Thoracic aorta (tissue), 2 donors: ENCODE measurements at regions not wholly inside any gene's neighbourhood (a gene's known extent, or its start where the extent isn't known, plus 50 kb on each side); places are given as distances from the start of the nearest gene placed in this dataset.

ENCODE experiments used
- ATAC-seq: fragments of 150-250 bp; one replicate; pipeline ENCODE4 v1.8.0; 2017; ENCODE audit warnings: low read depth; ENCODE audit not compliant: insufficient number of reproducible peaks, low FRiP score
- DNase-seq: peaks from one replicate; pipeline ENCODE4 v3.0.0-alpha.2; 2020; ENCODE audit warnings: low spot score
- H3K27ac ChIP-seq, 2 donors: fragments of 200-600 bp; sonication (generic); 1 replicate in 1 of 2; 2 replicates in 1 of 2; pipeline ENCODE4 v1.5.1; 2016; ENCODE audit warnings: mild to moderate bottlenecking in 2 of 2, moderate library complexity in 2 of 2
- H3K27me3 ChIP-seq: fragments of 200-600 bp; sonication (generic); replicated peaks from 2 replicates; pipeline ENCODE4 v1.6.0; 2016; ENCODE audit warnings: mild to moderate bottlenecking; ENCODE audit not compliant: insufficient read depth
- H3K36me3 ChIP-seq: fragments of 200-600 bp; sonication (generic); one replicate; pipeline ENCODE4 v1.5.1; 2016
- H3K4me1 ChIP-seq, 2 donors: fragments of 200-600 bp; sonication (generic); 1 replicate in 1 of 2; 2 replicates in 1 of 2; pipeline versions ENCODE4 v1.5.1 to v1.6.0; 2016; ENCODE audit warnings: low read depth in 2 of 2, mild to moderate bottlenecking in 1 of 2; ENCODE audit not compliant: control insufficient read depth in 1 of 2
- H3K4me3 ChIP-seq: fragments of 200-600 bp; sonication (generic); 2 replicates; pipeline ENCODE4 v1.5.1; 2016; ENCODE audit warnings: mild to moderate bottlenecking
- H3K9me3 ChIP-seq: fragments of 200-600 bp; sonication (generic); 2 replicates; pipeline ENCODE4 v1.5.1; 2016
- CTCF ChIP-seq: fragments of 200-600 bp; sonication (generic); IDR thresholded peaks from one replicate; pipeline ENCODE4 v1.5.1; 2019; ENCODE audit warnings: antibody characterized with exemption

GRCh38 chr14:76938092-76938500, 90.4 kb downstream of the IRF2BPL start:
- no peak overlapping the region for H3K4me3 ChIP-seq
- no peaks in the 10 kb centered on the region for H3K36me3 ChIP-seq
- no peak for TF ChIP-seq CTCF
- DNase-seq (no peak), ATAC-seq (no peak)
- peaks cover 23 to 32% of the 10 kb centered on the region in 2 donors for H3K4me1 ChIP-seq
- no peaks in the 10 kb centered on the region for H3K27me3 ChIP-seq
- H3K27ac ChIP-seq, result peak overlapping the region in 1 of 2 donors; percentile 25
- H3K9me3 ChIP-seq, result no peaks in the 10 kb centered on the region

GRCh38 chr14:76937181-76938091, 91.1 kb downstream of the IRF2BPL start:
- no peak for TF ChIP-seq CTCF
- H3K27ac ChIP-seq, result peak overlapping the region; percentile 32 to 38

GRCh38 chr14:76936483-76936882, 92.0 kb downstream of the IRF2BPL start:
- TF ChIP-seq CTCF, result no peak
- Histone ChIP-seq H3K27me3 (no peaks in the 10 kb centered on the region), H3K9me3 (no peaks in the 10 kb centered on the region), H3K4me3 (no peak overlapping the region), H3K27ac (peak overlapping the region in 1 of 2 donors; percentile 32), H3K4me1 (peaks cover 23 to 32% of the 10 kb centered on the region in 2 donors), H3K36me3 (no peaks in the 10 kb centered on the region)
- ATAC-seq (no peak), DNase-seq (no peak)

More at GRCh38 chr14:76937181-76938091, 91.1 kb downstream of the IRF2BPL start:
- no peaks in the 10 kb centered on the region for H3K36me3 ChIP-seq
- peak; percentile 77 for ATAC-seq
- peaks cover 23 to 32% of the 10 kb centered on the region in 2 donors for H3K4me1 ChIP-seq
- H3K4me3 ChIP-seq, result no peak overlapping the region
- no peaks in the 10 kb centered on the region for H3K9me3 ChIP-seq
- no peaks in the 10 kb centered on the region for H3K27me3 ChIP-seq
- no peak for DNase-seq

GRCh38 chr14:76933515-76933914, 95.0 kb downstream of the IRF2BPL start:
- Histone ChIP-seq H3K36me3 (no peaks in the 10 kb centered on the region), H3K4me3 (no peak overlapping the region), H3K27me3 (no peaks in the 10 kb centered on the region), H3K4me1 (peaks cover 18 to 32% of the 10 kb centered on the region in 2 donors), H3K9me3 (no peaks in the 10 kb centered on the region), H3K27ac (no peak overlapping the region)
- DNase-seq (no peak), ATAC-seq (no peak)
- no peak for TF ChIP-seq CTCF

- H3K4me1 ChIP-seq, result peaks cover 19 to 32% of the 10 kb centered on the region in 2 donors
- no peak for TF ChIP-seq CTCF
- no peaks in the 10 kb centered on the region for H3K9me3 ChIP-seq
- no peaks in the 10 kb centered on the region for H3K27me3 ChIP-seq
- no peak overlapping the region for H3K4me3 ChIP-seq
- H3K27ac ChIP-seq, result no peak overlapping the region
- ATAC-seq (no peak), DNase-seq (no peak)
- H3K36me3 ChIP-seq, result no peaks in the 10 kb centered on the region
Measured at GRCh38 chr14:76931631-76932402, 96.7 kb downstream of the IRF2BPL start.
